ENCODE measurements at regions not wholly inside any gene's neighbourhood (a gene's known extent, or its start where the extent isn't known, plus 50 kb on each side); places are given as distances from the start of the nearest gene placed in this dataset.

- no peak for DNase-seq (ENCODE audit: low read depth, low spot score)
- TF ChIP-seq CTCF (IDR thresholded peaks at IDR 0.05; ENCODE audit: low read depth, low read length), result no peak
- Histone ChIP-seq H3K4me3 (ENCODE audit: low read depth, low read length) (no peak overlapping the region), H3K27me3 (ENCODE audit: control insufficient read depth, insufficient read depth, low read length) (peaks cover 21% of the 10 kb centered on the region), H3K9me3 (ENCODE audit: control insufficient read depth, insufficient read depth, low read length) (no peaks in the 10 kb centered on the region; the same call in 1 of the 2 replicates), H3K27ac (ENCODE audit: low read depth, low read length) (no peak overlapping the region)
- ChIA-PET POLR2A (no interaction called here), CTCF (no interaction called here)
These were observed 264.6 kb upstream of the CDYL start for GRCh38 chr6:4511641-4512020.

- Histone ChIP-seq H3K27me3 (ENCODE audit: control insufficient read depth, insufficient read depth, low read length) (peaks cover 21% of the 10 kb centered on the region), H3K9me3 (ENCODE audit: control insufficient read depth, insufficient read depth, low read length) (no peaks in the 10 kb centered on the region; the same call in 1 of the 2 replicates), H3K4me3 (ENCODE audit: low read depth, low read length) (no peak overlapping the region), H3K27ac (ENCODE audit: low read depth, low read length) (no peak overlapping the region)
- POLR2A ChIA-PET, result interaction anchor here (0.6 kb wide), 1 partner anchor 135 kb away, joined by 4 read pairs; no protein-coding TSS in a partner anchor
- no peak for TF ChIP-seq CTCF (IDR thresholded peaks at IDR 0.05; ENCODE audit: low read depth, low read length)
- CTCF ChIA-PET, result no interaction called here
- no peak for DNase-seq (ENCODE audit: low read depth, low spot score)
These were observed 265.1 kb upstream of the CDYL start for GRCh38 chr6:4510906-4511640.

- Histone ChIP-seq H3K27me3 (ENCODE audit: control insufficient read depth, insufficient read depth, low read length) (peaks cover 18% of the 10 kb centered on the region), H3K27ac (ENCODE audit: low read depth, low read length) (no peak overlapping the region), H3K4me3 (ENCODE audit: low read depth, low read length) (no peak overlapping the region), H3K9me3 (ENCODE audit: control insufficient read depth, insufficient read depth, low read length) (no peaks in the 10 kb centered on the region; the same call in 1 of the 2 replicates)
- no peak for TF ChIP-seq CTCF (IDR thresholded peaks at IDR 0.05; ENCODE audit: low read depth, low read length)
- DNase-seq (ENCODE audit: low read depth, low spot score), result no peak
- ChIA-PET POLR2A (interaction anchor here (0.6 kb wide), 1 partner anchor 135 kb away, joined by 4 read pairs; no protein-coding TSS in a partner anchor), CTCF (no interaction called here)
These were observed 265.9 kb upstream of the CDYL start for GRCh38 chr6:4510317-4510716.

- CTCF ChIA-PET, result no interaction called here
- no peak for TF ChIP-seq CTCF (IDR thresholded peaks at IDR 0.05; ENCODE audit: low read depth, low read length)
- no peak overlapping the region for H3K27ac ChIP-seq (ENCODE audit: low read depth, low read length)
- no peaks in the 10 kb centered on the region; the same call in 1 of the 2 replicates for H3K9me3 ChIP-seq (ENCODE audit: control insufficient read depth, insufficient read depth, low read length)
- DNase-seq (ENCODE audit: low read depth, low spot score), result no peak
- peaks cover 17% of the 10 kb centered on the region for H3K27me3 ChIP-seq (ENCODE audit: control insufficient read depth, insufficient read depth, low read length)
- POLR2A ChIA-PET, result no interaction called here
- H3K4me3 ChIP-seq (ENCODE audit: low read depth, low read length), result no peak overlapping the region
These were observed 266.7 kb upstream of the CDYL start for GRCh38 chr6:4509506-4509905.

GRCh38 chr6:4506792-4507191 lies 269.4 kb upstream of the CDYL start:
- CTCF ChIA-PET, result no interaction called here
- POLR2A ChIA-PET, result no interaction called here
- no peak for TF ChIP-seq CTCF (IDR thresholded peaks at IDR 0.05; ENCODE audit: low read depth, low read length)
- DNase-seq (ENCODE audit: low read depth, low spot score), result no peak
- Histone ChIP-seq H3K9me3 (ENCODE audit: control insufficient read depth, insufficient read depth, low read length) (no peaks in the 10 kb centered on the region; the same call in 1 of the 2 replicates), H3K4me3 (ENCODE audit: low read depth, low read length) (no peak overlapping the region), H3K27ac (ENCODE audit: low read depth, low read length) (no peak overlapping the region), H3K27me3 (ENCODE audit: control insufficient read depth, insufficient read depth, low read length) (peaks cover 4% of the 10 kb centered on the region)
